WERI-Rb-1 (cell line): ENCODE measurements at regions not wholly inside any gene's neighbourhood (a gene's known extent, or its start where the extent isn't known, plus 50 kb on each side); places are given as distances from the start of the nearest gene placed in this dataset.

Experiments
- DNase-seq: peaks from one replicate; pipeline ENCODE4 v3.0.0-alpha.2; 2020
- H3K27ac ChIP-seq: fragments of 250-450 bp; sonication (Bioruptor Pico); 2 replicates; pipeline ENCODE4 v1.5.1; 2020; ENCODE audit warnings: mild to moderate bottlenecking, moderate library complexity
- H3K27me3 ChIP-seq: fragments of 250-450 bp; sonication (Bioruptor Pico); 2 replicates; pipeline ENCODE4 v1.5.1; 2021; ENCODE audit warnings: mild to moderate bottlenecking, low read depth, moderate library complexity; ENCODE audit not compliant: insufficient read depth, severe bottlenecking
- H3K36me3 ChIP-seq: fragments of 250-450 bp; sonication (Bioruptor Pico); 2 replicates; pipeline ENCODE4 v1.5.1; 2020; ENCODE audit warnings: mild to moderate bottlenecking, moderate library complexity
- H3K4me3 ChIP-seq: 2 replicates; pipeline ENCODE4 v1.5.1; 2011; ENCODE audit warnings: low read depth, mild to moderate bottlenecking, control low read depth, low read length
- H3K9me3 ChIP-seq: fragments of 250-450 bp; sonication (Bioruptor Pico); 2 replicates; pipeline ENCODE4 v1.5.1; 2021; ENCODE audit warnings: mild to moderate bottlenecking, moderate library complexity; ENCODE audit not compliant: severe bottlenecking
- TF ChIP-seq, protein P1 (sequence below): IDR thresholded peaks from 2 replicates; pipeline ENCODE4 v1.5.1; 2011; ENCODE audit warnings: low read depth, mild to moderate bottlenecking, control low read depth, inconsistent platforms, low read length

DNA sequence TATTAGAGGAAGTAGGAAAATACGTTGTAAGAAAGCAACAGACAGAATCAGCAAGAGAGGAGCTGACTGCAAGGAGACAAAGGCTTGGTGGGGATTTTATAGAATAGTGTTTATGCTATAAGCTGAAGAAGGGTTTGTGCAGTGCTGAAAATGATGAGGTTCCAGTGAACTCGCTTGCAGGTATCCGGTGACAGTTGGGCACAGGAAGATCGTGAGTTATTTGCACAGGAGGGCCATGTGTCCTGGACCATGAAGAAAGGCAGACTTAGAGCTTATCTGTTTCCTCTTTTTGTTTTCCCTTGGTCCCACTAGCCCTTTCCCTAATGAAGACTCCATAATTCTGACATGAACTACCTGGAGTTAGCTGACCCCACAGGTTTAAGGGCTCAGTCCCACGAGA, 61.4 kb downstream of the NXNL2 start:
- H3K27me3 ChIP-seq: no peaks in the 10 kb centered on the region
- H3K36me3 ChIP-seq: no peaks in the 10 kb centered on the region
- no peak overlapping the region for H3K27ac ChIP-seq
- DNase-seq: no peak
- TF ChIP-seq, protein P1, sequence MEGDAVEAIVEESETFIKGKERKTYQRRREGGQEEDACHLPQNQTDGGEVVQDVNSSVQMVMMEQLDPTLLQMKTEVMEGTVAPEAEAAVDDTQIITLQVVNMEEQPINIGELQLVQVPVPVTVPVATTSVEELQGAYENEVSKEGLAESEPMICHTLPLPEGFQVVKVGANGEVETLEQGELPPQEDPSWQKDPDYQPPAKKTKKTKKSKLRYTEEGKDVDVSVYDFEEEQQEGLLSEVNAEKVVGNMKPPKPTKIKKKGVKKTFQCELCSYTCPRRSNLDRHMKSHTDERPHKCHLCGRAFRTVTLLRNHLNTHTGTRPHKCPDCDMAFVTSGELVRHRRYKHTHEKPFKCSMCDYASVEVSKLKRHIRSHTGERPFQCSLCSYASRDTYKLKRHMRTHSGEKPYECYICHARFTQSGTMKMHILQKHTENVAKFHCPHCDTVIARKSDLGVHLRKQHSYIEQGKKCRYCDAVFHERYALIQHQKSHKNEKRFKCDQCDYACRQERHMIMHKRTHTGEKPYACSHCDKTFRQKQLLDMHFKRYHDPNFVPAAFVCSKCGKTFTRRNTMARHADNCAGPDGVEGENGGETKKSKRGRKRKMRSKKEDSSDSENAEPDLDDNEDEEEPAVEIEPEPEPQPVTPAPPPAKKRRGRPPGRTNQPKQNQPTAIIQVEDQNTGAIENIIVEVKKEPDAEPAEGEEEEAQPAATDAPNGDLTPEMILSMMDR: no peak
- no peaks in the 10 kb centered on the region for H3K9me3 ChIP-seq
- no peak overlapping the region for H3K4me3 ChIP-seq

DNA sequence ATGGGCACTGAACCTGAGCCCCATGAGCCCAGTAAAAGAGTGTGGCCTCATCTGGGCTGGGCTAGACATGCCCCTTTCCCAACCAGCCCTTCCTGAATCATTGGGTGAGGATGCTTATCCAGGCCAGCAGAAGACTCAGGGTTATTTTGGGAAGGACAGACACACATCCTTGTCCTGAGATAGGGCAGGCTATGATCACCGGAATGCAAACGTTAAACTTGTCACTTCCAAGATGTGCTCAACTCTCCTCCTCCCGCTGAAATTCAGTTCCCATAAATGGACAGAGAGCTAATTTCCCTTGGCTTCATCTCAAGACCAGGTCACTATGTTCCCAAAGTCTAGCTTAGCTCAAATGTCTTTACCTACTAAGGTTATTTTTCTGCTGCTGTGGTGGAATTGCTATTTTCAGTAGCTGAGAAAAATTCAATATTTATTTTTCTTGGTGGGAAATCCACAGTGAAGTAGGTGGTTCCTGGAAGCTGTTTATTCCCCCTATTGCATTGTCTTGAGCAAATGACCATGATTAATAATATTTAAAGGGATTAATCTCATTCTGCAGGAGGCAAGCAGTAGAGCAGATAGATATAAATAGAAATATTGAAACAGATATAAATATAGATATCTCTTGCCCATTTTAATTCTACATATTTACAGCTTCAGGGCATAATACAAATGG, 70.0 kb downstream of the NXNL2 start:
- H3K27me3 ChIP-seq: no peaks in the 10 kb centered on the region
- H3K36me3 ChIP-seq: no peaks in the 10 kb centered on the region
- TF ChIP-seq, protein P1: no peak
- H3K9me3 ChIP-seq: peaks cover 16% of the 10 kb centered on the region
- no peak overlapping the region for H3K4me3 ChIP-seq
- no peak for DNase-seq
- peak overlapping the region; percentile 82 for H3K27ac ChIP-seq

DNA sequence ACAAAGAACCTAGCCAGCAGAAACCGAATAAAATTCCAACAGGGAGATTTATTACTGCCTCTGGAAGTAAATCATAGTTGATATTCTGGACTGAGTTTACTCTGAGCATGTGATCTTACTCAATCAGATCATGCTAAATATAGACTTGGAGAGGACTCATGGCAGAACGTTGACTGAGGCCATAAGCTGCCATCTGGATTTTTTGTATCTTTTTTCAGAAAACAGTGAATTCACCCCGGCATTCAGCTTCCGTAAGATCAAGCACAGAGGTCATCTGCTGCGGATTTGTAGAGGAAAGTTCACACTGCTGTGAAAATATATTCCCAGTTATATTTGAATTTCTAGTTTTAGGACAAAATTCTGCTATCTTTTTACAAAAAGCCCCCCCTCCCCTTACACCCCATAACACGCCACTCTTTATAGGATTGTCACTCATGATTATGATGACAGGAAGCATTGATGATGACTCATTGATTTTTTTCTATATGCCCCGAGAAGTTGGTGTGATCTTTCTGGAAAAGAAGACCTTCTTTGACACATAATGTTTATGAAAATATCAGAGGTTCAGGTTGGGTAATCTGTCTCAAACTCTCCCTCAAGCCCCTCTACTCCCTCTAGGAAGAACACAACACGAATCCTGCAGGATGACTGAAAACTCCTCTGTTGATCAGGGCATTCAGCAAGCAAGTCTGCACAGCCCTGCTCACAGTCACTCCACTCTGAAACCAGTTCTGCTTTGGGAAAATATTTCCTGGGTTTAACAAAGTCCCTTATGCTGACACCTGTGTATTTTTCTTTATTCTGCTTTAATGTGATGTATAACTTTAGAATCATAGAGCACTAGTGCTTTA, 70.8 kb downstream of the NXNL2 start:
- TF ChIP-seq, protein P1: no peak
- no peak overlapping the region for H3K4me3 ChIP-seq
- peaks cover 16% of the 10 kb centered on the region for H3K9me3 ChIP-seq
- H3K36me3 ChIP-seq: no peaks in the 10 kb centered on the region
- peak overlapping the region; percentile 82 for H3K27ac ChIP-seq
- DNase-seq: no peak
- H3K27me3 ChIP-seq: no peaks in the 10 kb centered on the region

DNA sequence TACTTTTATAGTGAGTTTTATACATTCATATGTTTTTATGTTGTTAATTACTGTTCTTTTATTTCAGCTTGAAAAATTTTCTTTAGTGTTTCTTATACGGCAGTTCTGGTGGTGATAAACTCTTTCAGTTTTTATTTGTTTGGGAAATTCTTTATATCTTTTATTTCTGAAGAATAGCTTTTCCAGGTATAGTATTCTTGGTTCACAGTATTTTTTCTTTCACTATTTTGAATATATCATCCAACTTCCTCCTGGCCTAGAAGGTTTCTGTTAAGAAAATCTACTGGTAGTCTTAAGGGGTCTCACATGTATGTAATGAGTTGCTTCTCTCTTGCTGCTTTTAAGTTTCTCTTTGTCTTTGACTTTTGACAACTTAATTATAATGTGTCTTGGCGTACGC, 79.4 kb downstream of the NXNL2 start:
- no peak overlapping the region for H3K27ac ChIP-seq
- H3K9me3 ChIP-seq: peaks cover 4% of the 10 kb centered on the region
- H3K4me3 ChIP-seq: no peak overlapping the region
- no peaks in the 10 kb centered on the region for H3K36me3 ChIP-seq
- no peaks in the 10 kb centered on the region for H3K27me3 ChIP-seq
- TF ChIP-seq, protein P1: no peak
- DNase-seq: no peak

DNA sequence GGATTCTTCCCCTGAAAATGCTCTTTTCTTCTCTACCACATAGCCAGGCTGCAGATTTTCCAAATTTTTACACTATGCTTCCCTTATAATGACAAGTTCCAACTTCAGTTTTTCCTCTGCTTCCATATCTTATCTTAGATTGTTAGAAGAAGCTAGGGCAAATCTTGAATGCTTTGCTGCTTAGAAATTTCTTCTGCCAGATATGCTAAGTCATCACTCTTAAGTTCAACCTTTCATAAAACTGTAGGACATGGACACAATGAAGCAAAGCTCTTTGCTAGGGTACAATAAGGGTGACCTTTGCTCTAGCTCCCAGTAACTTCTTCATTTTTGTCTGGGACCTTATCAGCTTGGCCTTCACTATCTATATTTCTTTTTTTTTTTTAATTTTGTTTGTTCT, 88.7 kb downstream of the NXNL2 start:
- Histone ChIP-seq H3K27ac (no peak overlapping the region), H3K36me3 (no peaks in the 10 kb centered on the region), H3K9me3 (no peaks in the 10 kb centered on the region), H3K4me3 (no peak overlapping the region), H3K27me3 (no peaks in the 10 kb centered on the region)
- TF ChIP-seq, protein P1: no peak
- no peak for DNase-seq
